GM23338 (cell line): ENCODE measurements at regions not wholly inside any gene's neighbourhood (a gene's known extent, or its start where the extent isn't known, plus 50 kb on each side); places are given as distances from the start of the nearest gene placed in this dataset.

Source experiments
- CREB1 ChIP-seq: fragments of 250-450 bp; sonication (Bioruptor Pico); IDR thresholded peaks from 2 replicates; pipeline ENCODE4 v1.5.0; 2020; ENCODE audit warnings: low read depth, mild to moderate bottlenecking, moderate library complexity
- TF ChIP-seq, protein P1 (sequence below), 2 experiments: fragments of 200-600 bp in 1 of 2; sonication (generic) in 1 of 2; conservative IDR thresholded peaks; 2 replicates each; pipeline versions ENCODE4 v1.5.1 to v1.6.1; 2016 to 2017; ENCODE audit warnings: antibody characterized with exemption in 2 of 2, low read depth in 2 of 2, mild to moderate bottlenecking in 2 of 2, moderate library complexity in 1 of 2

DNA sequence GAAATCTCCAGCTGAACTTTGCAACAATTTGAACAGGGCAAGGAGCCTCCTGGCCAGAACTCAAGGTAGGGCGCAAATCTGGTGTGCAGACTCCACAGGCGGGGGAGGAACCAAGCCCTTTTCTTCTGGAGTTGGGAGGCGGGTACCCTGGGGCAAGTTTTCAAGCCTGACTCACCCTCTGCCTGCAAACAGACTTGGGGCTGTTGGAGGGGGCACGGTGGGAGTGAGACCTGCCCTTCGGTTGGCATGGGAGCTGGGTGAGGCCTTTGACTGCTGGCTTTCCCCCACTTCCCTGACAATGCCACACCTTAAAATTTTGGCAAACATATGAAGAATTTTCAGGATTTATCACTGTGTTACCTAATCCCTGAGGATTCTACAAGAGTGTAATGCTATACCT lies 709.8 kb upstream of the DIAPH2 start:
- TF ChIP-seq, protein P1, sequence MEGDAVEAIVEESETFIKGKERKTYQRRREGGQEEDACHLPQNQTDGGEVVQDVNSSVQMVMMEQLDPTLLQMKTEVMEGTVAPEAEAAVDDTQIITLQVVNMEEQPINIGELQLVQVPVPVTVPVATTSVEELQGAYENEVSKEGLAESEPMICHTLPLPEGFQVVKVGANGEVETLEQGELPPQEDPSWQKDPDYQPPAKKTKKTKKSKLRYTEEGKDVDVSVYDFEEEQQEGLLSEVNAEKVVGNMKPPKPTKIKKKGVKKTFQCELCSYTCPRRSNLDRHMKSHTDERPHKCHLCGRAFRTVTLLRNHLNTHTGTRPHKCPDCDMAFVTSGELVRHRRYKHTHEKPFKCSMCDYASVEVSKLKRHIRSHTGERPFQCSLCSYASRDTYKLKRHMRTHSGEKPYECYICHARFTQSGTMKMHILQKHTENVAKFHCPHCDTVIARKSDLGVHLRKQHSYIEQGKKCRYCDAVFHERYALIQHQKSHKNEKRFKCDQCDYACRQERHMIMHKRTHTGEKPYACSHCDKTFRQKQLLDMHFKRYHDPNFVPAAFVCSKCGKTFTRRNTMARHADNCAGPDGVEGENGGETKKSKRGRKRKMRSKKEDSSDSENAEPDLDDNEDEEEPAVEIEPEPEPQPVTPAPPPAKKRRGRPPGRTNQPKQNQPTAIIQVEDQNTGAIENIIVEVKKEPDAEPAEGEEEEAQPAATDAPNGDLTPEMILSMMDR (conservative IDR thresholded peaks at IDR 0.05; ENCODE audit: low read depth in 2 of 2) = no peak
- no peak for TF ChIP-seq CREB1 (CRISPR knock-in tag)
